ENCODE measurements at regions not wholly inside any gene's neighbourhood (a gene's known extent, or its start where the extent isn't known, plus 50 kb on each side); places are given as distances from the start of the nearest gene placed in this dataset.

GRCh38 chr14:34063470-34064164, 112.7 kb upstream of the EGLN3 start:
- TF ChIP-seq YY1 (IDR thresholded peaks at IDR 0.05; ENCODE audit: insufficient read depth, insufficient read length) (no peak), SUZ12 (IDR thresholded peaks at IDR 0.05; ENCODE audit: extremely low read depth, insufficient read depth, insufficient read length) (no peak)

Data from NT2/D1 (cell line).